NB4 (cell line): ENCODE measurements at regions not wholly inside any gene's neighbourhood (a gene's known extent, or its start where the extent isn't known, plus 50 kb on each side); places are given as distances from the start of the nearest gene placed in this dataset.

Experiments used
- MYC ChIP-seq: IDR thresholded peaks from 2 replicates; pipeline ENCODE4 v1.6.1; 2011; ENCODE audit warnings: low read depth, low read length
- POLR2A ChIP-seq: IDR thresholded peaks from 2 replicates; pipeline ENCODE4 v1.6.1; 2011; ENCODE audit warnings: mild to moderate bottlenecking; ENCODE audit not compliant: insufficient read length; ENCODE audit errors: extremely low read depth
- TF ChIP-seq, protein P1 (sequence below): IDR thresholded peaks from one replicate; pipeline ENCODE4 v1.5.1; 2012; ENCODE audit warnings: low read depth, low read length
- TF ChIP-seq, protein P2 (sequence below): IDR thresholded peaks from 2 replicates; pipeline ENCODE4 v1.6.1; 2011; ENCODE audit warnings: low read depth, low read length

DNA sequence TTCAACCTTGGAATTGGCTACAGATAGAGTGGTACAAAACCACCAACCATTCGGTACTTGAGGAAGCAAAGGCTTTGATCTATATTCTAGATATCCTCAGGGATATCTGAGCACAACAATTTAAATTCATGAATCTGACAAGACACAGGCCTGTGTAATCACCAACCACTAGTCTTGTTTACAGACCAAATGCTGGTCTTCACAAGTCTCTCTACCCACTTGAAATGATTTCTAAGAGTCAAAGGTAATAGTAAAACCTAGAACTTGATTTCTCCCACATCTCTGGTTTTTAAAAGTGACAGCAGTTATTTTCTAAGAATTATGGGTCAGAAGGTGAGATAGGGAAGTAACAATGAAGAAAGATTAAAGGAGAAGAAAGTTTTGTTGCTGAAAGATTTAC, 613.7 kb upstream of the ACVR2A start:
- TF ChIP-seq, protein P1, sequence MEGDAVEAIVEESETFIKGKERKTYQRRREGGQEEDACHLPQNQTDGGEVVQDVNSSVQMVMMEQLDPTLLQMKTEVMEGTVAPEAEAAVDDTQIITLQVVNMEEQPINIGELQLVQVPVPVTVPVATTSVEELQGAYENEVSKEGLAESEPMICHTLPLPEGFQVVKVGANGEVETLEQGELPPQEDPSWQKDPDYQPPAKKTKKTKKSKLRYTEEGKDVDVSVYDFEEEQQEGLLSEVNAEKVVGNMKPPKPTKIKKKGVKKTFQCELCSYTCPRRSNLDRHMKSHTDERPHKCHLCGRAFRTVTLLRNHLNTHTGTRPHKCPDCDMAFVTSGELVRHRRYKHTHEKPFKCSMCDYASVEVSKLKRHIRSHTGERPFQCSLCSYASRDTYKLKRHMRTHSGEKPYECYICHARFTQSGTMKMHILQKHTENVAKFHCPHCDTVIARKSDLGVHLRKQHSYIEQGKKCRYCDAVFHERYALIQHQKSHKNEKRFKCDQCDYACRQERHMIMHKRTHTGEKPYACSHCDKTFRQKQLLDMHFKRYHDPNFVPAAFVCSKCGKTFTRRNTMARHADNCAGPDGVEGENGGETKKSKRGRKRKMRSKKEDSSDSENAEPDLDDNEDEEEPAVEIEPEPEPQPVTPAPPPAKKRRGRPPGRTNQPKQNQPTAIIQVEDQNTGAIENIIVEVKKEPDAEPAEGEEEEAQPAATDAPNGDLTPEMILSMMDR: no peak
- no peak for TF ChIP-seq POLR2A
- TF ChIP-seq, protein P2, sequence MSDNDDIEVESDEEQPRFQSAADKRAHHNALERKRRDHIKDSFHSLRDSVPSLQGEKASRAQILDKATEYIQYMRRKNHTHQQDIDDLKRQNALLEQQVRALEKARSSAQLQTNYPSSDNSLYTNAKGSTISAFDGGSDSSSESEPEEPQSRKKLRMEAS: no peak
- no peak for TF ChIP-seq MYC
